ENCODE measurements at regions not wholly inside any gene's neighbourhood (a gene's known extent, or its start where the extent isn't known, plus 50 kb on each side); places are given as distances from the start of the nearest gene placed in this dataset.

GRCh38 chr6:67666177-67666964 is 968.7 kb upstream of the ADGRB3 start:
- no peaks in the 10 kb centered on the region for H3K4me1 Mint-ChIP-seq
- TF ChIP-seq, protein P1, sequence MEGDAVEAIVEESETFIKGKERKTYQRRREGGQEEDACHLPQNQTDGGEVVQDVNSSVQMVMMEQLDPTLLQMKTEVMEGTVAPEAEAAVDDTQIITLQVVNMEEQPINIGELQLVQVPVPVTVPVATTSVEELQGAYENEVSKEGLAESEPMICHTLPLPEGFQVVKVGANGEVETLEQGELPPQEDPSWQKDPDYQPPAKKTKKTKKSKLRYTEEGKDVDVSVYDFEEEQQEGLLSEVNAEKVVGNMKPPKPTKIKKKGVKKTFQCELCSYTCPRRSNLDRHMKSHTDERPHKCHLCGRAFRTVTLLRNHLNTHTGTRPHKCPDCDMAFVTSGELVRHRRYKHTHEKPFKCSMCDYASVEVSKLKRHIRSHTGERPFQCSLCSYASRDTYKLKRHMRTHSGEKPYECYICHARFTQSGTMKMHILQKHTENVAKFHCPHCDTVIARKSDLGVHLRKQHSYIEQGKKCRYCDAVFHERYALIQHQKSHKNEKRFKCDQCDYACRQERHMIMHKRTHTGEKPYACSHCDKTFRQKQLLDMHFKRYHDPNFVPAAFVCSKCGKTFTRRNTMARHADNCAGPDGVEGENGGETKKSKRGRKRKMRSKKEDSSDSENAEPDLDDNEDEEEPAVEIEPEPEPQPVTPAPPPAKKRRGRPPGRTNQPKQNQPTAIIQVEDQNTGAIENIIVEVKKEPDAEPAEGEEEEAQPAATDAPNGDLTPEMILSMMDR (IDR thresholded peaks at IDR 0.05; ENCODE audit: unreplicated experiment in 3 of 3): no peak

DNA sequence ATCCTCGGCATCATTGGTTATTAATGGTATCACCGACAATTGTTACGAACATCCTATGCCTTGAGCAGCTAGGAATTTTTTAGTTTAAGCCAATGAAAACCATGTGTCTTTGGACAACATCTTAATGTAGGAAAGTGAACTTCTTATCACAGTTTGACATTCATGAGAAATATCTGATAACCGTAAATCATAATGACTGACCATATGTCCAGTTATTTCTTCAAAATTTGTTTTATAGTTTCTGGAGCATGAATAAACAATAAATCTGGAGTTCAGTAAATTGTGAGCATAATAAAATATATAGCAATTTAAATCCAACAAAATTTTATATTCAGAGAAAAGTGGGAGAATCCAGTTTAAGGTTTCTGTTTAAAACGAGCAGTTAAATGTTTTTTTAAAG is 970.1 kb upstream of the ADGRB3 start:
- Mint-ChIP-seq H3K27me3 (ENCODE audit: low read depth) (no peaks in the 10 kb centered on the region), H3K36me3 (ENCODE audit: low read depth) (no peaks in the 10 kb centered on the region), H3K27ac (no peak overlapping the region), H3K9me3 (peaks cover 3% of the 10 kb centered on the region), H3K4me3 (no peak overlapping the region), H3K4me1 (no peaks in the 10 kb centered on the region)
- TF ChIP-seq, protein P1 (IDR thresholded peaks at IDR 0.05; ENCODE audit: unreplicated experiment in 3 of 3): no peak

More at GRCh38 chr6:67666177-67666964, 968.7 kb upstream of the ADGRB3 start:
- Mint-ChIP-seq H3K9me3 (peaks cover 3% of the 10 kb centered on the region), H3K27me3 (ENCODE audit: low read depth) (no peaks in the 10 kb centered on the region), H3K27ac (no peak overlapping the region), H3K36me3 (ENCODE audit: low read depth) (no peaks in the 10 kb centered on the region), H3K4me3 (no peak overlapping the region)

DNA sequence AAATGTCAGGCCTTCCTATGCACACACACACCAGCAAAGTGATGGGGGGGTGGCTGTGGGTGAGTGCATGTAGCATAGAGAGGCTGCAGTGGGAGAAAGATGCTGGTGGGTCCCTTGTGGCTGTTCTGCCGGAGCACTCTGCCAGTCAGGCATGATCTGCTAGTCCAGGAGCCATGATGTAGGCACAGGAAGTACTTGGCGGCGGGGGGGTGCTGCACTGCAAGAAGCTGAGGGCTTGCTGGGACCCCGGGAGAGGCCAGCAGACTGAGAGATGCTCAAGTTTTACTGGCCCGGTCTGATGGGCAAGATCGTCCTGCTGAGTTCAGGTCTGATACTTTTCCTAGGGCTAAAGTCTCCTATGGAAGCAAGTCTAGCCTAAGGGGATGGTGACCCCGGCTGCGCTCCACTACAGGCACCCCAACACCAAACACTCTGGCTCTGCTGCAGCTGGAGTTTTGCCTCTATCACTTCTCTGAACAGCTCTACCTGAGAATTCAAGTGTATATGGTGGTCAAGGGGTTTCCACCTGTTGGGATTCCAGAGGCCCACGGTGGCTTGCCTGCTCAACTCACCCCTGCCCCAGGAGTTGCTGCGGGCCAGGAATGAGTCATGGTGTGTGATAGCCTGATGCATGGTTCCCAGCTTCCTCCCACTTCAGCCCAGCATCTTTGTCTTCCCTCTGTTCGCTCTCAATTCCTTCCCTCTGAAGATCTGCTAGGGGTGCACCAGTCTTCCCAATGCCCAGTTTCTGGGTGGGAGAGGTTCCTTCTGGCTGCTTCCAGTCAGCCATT is 971.8 kb upstream of the ADGRB3 start:
- H3K4me1 Mint-ChIP-seq: no peaks in the 10 kb centered on the region
- H3K36me3 Mint-ChIP-seq (ENCODE audit: low read depth): no peaks in the 10 kb centered on the region
- H3K27ac Mint-ChIP-seq: no peak overlapping the region
- peaks cover 3% of the 10 kb centered on the region for H3K9me3 Mint-ChIP-seq
- H3K4me3 Mint-ChIP-seq: no peak overlapping the region
- H3K27me3 Mint-ChIP-seq (ENCODE audit: low read depth): no peaks in the 10 kb centered on the region
- TF ChIP-seq, protein P1 (IDR thresholded peaks at IDR 0.05; ENCODE audit: unreplicated experiment in 3 of 3): no peak

- Mint-ChIP-seq H3K4me1 (no peaks in the 10 kb centered on the region), H3K9me3 (no peaks in the 10 kb centered on the region), H3K27me3 (ENCODE audit: low read depth) (no peaks in the 10 kb centered on the region), H3K4me3 (no peak overlapping the region), H3K27ac (no peak overlapping the region), H3K36me3 (ENCODE audit: low read depth) (no peaks in the 10 kb centered on the region)
- TF ChIP-seq, protein P1 (IDR thresholded peaks at IDR 0.05; ENCODE audit: unreplicated experiment in 3 of 3): no peak
These were observed 981.5 kb upstream of the ADGRB3 start for GRCh38 chr6:67653561-67653960.

GRCh38 chr6:67646550-67646949 is 988.5 kb upstream of the ADGRB3 start:
- Mint-ChIP-seq H3K9me3 (no peaks in the 10 kb centered on the region), H3K27ac (no peak overlapping the region), H3K36me3 (ENCODE audit: low read depth) (no peaks in the 10 kb centered on the region), H3K4me1 (no peaks in the 10 kb centered on the region), H3K4me3 (no peak overlapping the region), H3K27me3 (ENCODE audit: low read depth) (no peaks in the 10 kb centered on the region)
- TF ChIP-seq, protein P1 (IDR thresholded peaks at IDR 0.05; ENCODE audit: unreplicated experiment in 3 of 3): no peak

All from nephron (organoid).